HG03354 (cell line): ENCODE measurements at regions not wholly inside any gene's neighbourhood (a gene's known extent, or its start where the extent isn't known, plus 50 kb on each side); places are given as distances from the start of the nearest gene placed in this dataset.
"Not testable (repeated sequence)": the region's sequence is repeated elsewhere in the genome, so short reads cannot be mapped to it uniquely, and the experiment has no call there.

ENCODE experiments used
- ATAC-seq: cut with Tn5 transposase; IDR thresholded peaks from one replicate; pipeline ENCODE4 v1.9.1; 2021; ENCODE audit warnings: mild to moderate bottlenecking; ENCODE audit not compliant: unreplicated experiment, poor library complexity, severe bottlenecking

DNA sequence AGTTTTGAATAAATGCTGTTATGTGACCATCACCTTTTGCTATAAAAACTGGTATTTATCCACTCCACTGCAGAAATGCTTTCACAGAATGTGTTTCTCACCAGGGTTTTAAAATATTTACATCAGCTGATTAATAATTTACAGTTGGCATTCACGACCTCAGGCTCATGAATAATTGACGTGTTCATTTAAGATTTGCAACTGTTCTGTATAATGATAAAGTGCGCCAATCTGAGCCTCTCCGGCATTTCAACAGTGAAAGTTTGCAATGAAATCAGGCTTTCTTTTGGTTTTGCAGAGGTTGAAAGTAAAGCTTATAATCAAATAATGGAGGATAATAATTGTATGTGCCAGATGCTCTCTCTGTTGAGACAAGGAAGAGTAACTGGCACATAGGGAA is 434.9 kb downstream of the ICE1 start:
- ATAC-seq = no peak

DNA sequence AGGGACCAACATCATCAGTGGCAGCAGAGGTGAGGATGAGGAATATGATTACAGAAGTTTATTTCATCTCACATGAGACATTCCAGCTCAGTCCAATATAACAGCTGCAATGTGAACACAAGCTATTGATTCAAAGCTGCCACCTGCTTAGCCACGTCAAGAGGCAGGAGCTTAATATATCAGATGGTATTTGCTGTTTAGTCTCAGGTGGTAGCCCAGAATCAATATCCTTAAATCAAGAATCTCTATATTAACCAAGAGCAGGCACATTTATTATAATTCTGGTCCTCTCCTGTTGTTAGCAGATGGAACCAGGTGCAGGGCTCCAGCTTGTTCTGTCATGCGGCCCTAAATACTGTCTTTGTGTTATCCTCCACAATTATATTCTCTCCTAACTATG is 431.6 kb downstream of the ICE1 start:
- ATAC-seq = no peak

DNA sequence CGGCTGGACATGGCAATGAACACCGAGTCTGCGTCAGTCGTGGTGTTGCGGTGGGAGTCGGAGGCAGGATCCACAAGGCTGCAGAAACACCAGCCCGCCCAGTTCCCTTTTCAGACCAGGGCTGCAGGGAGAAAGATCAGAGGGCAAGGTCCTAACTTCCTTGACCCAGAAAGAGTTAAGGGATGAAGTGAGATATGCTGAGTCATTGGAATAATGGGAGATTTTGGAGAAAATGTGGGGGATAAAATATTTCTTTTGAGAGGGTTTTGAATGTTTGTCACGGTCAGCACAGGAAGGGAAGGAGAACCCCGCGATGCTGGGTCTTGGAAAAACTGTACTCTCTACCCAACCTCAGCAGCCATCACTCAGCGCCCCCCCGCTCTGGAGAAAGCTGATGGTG is 416.0 kb downstream of the ICE1 start:
- ATAC-seq = no peak

DNA sequence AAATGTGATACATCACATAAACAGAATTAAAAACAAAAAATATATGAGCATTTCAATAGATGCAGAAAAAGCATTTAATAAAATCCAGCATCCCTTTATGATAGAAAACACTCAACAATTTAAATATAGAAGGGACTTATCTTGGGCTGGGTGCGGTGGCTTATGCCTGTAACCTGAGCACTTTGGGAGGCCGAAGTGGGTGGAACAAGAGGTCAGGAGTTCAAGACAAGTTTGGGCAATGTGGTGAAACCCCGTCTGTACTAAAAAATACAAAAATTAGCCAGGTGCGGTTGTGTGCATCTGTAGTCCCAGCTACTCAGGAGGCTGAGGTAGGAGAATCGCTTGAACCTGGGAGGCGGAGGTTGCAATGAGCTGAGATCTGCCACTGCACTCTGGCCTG is 409.1 kb downstream of the ICE1 start:
- ATAC-seq = not testable (repeated sequence)

DNA sequence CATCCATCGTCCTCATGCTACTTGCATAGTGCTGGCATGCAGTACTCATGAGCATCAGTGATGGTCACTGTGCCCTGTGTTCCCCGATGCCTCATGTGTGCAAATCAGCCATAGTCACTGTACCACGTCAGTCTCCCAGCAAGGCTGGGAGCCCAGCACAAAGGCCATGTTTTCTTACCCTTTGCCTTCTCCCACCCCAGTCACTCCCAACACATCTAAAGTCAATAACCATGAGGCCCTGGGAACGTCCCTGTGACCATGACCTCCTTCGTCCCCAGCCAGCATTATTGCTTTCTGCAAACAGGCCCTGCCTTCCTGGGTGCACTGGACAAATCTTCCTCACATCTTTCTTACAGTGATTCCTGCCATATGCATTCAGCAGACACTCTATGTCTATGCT is 406.1 kb downstream of the ICE1 start:
- no peak for ATAC-seq

DNA sequence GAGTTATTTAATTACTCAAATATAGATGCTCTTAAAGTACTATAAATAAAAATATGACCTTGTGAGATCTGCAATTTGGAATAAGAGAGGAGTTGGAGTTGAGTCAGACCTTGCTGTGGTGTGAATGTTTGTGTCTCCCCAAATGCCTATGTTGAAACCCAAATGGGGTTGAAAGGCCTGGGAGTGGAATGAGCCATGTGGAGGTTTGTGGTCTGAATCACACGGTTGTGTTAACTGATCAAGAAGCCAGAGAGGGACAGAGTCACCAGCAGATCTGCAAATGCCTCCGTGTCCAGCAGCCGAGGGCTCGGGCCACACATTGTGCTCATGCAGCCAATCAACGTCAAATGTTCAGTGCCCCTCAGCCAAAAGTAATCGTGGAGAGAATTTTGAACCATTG is 404.4 kb downstream of the ICE1 start:
- ATAC-seq = no peak

DNA sequence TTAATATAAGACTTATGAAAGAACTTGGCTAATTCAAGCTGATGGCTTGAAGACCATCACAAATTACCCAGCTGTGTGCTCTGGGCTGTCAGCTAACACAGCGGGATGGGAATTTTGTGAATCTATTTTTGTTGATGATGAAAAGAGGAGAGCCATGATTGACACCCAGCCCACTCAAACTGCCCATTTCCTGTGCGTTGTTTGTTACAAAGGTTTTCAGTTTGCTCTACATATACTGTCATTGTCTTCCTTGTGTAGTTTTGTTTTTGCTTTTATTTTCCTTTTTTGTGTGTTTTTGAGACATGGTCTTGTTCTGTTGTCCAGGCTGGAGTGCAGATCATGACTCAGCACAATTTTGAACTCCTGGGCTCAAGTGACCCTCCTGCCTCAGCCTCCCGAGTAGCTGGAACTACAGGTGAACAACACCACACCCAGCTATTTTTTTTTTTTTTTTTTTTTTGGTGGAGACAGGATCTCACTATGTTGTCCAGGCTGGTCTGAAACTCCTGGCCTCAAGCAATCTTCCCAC is 400.3 kb downstream of the ICE1 start:
- no peak for ATAC-seq

DNA sequence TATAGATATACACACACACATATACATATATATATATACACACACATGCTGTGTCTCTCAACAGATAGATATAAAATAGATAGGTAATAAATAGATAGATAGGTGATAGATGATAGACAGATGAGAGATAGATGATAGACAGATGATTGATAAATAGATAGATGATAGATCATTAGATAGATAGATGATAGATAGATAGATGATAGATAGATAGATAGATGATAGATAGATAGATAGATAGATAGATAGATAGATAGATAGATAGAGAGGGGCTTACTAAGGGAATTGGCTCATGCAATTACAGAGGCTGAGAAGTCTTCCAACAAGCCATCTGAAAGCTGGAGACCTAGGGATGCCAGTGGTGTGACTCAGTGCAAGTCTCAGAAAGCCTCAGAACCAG is 394.5 kb downstream of the ICE1 start:
- no peak for ATAC-seq

DNA sequence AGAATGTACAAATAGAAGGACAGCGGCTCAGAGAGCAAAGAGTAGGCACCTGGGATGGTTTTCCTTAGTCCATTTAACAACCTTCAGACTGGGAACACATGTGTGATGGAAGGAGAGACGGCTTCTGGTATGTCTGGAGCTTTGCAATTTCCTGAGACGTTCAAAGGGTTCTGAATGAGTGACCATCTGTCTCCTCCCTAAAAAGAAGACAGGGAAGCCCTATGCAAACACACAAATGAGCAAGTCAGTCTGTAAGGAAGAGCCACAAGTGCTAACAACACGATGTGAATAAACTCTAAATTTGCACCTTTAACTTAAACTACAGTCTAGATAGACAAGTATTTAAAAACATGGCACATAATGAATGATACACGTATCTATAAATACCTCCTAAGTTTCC is 391.0 kb downstream of the ICE1 start:
- ATAC-seq = no peak

DNA sequence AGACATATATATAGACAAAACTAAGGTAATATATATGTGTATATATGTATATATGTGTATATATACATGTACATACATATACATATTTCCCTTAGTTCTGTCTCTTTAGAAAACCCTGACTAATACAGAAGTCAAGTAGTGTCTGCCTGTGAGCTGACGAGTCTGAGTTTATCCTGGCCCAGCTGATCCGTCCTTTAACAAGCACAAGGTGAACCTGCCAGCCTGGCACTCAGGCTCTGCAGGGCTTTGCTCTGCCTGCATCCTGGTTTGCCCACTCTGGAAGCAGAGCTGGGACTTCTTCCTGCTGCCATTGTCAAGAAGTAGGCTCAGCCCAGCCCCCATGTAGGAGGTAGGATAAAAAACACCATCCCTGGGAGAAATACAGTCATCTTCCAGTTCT is 388.0 kb downstream of the ICE1 start:
- ATAC-seq = no peak

DNA sequence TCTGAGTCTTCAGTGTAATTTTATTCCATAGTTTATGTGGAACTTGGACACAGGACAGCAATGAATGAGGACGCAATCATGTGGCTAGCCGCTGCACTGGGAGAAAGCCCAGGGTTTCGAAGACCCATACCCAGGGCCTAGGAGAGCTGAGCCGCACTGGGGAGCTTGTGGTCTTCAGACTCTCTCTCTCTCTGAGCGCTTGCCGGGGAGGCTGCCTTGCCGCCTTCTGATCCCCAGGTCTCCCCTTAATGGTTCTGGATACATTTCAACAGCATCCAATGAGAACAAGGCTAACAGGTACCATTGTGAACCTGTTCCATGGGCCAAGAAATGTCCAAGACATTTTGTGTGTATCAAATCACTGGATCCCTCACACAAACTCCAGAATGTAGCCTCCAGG is 383.4 kb downstream of the ICE1 start:
- no peak for ATAC-seq

DNA sequence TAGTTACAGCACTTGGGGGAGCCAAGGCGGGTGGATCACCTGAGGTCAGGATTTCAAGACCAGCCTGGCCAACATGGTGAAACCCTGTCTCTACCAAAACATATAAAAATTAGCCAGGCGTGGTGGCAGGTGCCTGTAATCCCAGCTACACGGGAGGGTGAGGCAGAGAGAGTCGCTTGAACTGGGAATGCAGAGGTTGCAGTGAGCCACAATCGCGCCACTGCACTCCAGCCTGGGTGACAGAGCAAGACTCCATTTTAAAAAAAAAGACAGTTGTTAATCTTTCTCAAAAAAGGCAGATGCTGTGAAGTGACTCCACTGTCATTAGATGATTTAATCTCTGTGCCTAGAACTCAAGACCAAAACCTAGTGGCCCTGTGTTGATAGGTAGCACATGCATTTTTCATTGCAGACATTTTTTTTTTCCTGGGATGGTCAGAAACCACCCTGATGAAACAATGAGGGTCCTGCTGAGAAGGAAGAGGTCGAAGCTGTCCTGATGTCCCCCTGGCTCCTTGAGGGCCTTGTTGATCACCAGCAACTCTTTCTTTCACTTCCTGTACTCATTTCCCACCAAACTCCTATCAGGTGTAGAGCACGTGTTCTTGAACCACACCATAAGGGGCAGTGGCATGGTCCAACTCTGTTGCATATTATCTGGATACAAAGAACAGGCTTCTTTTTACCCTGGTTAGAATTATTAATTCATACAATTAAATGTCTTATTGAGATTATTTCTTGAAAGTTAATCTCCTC is 382.2 kb downstream of the ICE1 start:
- ATAC-seq = no peak

DNA sequence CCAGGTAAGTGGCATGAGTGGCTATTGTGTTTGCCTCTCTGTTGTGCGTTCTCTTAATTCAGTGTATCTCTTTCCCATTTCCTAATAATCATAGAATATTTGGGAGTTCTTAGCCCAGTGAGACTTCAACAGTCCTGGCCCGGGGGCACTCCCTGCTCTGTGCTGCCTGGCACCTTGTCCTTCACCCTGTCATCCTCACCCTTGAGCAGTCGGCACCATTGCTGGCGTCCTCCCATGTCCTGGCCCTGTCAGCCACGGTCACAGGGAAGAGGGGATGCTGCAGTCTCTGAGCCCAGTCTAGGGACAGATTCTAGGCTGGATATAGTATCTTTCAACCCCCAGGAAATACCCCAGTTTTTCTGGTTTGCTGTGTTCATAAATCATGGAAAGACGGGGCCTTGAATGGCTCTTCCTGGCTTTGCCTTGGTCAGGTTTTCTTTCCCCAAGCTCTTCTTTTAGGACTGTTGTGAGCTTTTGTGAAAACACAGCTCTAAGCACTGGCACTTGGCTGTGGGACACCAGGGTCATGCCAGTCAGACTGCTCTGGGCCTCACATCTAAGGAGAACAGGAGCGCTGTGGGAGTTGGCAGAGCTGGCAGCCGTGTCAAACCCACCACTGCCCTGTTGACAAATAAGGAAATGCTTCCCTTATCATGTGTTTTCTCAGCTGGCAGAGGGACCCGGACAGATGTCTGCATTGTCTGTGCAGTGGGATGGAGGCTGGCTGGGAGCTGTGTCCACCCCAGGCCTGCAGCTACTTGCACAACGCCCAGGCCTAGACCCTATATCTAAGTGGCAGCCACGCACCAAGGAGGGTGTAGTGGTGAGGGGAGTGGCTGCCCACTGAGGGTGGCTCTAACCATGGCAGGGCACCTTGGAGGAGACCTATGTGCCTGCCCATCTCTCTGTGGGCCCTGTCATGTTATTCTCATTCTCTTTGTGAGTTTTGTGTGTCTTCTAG is 378.6 kb downstream of the ICE1 start:
- ATAC-seq = no peak

DNA sequence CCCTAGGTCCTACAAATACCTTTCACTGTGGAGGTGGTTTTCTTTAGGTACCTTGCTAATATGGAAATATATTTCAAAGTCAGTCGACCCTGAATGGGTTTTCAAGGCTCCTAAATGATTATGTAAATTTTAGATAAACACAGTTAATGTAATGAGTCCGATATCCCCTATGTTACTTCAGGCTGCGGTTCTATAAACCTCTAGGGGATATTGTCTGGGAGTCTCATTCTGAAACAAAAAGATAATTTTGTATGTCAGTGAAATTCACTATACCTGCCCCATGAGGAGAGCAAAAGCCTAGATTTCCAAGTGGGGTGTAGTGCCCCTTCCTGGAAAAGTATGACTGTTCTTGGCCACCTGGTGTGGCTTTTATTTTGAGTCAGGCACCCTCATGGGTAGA is 377.3 kb downstream of the ICE1 start:
- ATAC-seq = no peak

DNA sequence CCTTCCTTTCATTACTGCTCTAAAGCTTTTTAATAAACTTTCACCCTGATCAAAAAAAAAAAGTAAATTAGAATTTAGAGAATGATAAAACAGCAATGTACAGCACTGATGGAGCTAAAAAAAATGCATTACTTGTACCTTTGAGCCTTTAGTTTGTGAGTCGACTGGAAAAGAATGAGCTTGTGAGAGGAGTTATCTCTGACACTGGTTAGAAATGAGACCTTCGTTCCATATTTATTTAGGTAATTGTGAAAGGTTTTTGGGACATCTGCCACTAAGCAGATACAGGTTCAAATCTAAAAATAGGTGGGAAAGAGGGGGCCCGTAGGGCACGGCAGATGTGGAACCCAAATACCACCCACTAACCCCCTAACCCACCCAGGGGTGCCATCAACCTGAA is 376.8 kb downstream of the ICE1 start:
- ATAC-seq = no peak

DNA sequence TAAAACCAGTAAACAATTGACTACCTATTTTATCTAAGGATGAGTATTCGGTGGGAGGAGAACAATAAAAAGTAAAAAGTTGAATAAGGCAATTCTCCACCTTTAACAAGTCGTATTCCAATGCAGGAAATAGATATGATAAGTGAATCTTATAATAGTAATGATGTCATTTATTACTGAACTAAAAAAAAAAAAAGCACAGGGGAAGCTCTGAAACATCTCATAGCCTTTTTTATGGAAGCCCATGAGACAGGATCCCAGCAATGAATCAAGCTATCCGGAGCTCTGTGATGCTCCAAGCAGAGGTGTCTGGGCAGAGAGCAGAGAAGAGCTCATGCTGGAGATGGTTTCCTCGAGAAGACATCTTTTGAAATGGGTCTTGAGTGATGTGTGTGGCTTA is 376.0 kb downstream of the ICE1 start:
- ATAC-seq = no peak

DNA sequence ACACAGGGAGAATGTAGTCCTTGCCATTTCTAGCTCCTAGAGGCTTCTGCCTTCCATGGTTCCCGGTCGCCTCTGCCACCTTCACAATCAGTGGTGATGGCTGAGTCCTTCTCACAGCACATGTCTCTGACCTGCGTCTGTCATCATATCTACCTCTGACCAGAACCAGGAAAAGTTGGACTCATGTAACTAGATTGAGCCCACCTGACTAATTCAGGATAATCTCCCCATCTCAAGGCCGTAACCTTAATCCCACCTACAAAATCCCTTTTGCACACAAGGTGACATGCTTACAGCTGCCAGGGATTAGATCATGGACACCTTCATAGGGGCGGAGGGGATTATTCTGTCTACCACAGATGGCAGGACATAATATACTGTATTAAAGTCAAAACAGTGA is 375.6 kb downstream of the ICE1 start:
- ATAC-seq = no peak

DNA sequence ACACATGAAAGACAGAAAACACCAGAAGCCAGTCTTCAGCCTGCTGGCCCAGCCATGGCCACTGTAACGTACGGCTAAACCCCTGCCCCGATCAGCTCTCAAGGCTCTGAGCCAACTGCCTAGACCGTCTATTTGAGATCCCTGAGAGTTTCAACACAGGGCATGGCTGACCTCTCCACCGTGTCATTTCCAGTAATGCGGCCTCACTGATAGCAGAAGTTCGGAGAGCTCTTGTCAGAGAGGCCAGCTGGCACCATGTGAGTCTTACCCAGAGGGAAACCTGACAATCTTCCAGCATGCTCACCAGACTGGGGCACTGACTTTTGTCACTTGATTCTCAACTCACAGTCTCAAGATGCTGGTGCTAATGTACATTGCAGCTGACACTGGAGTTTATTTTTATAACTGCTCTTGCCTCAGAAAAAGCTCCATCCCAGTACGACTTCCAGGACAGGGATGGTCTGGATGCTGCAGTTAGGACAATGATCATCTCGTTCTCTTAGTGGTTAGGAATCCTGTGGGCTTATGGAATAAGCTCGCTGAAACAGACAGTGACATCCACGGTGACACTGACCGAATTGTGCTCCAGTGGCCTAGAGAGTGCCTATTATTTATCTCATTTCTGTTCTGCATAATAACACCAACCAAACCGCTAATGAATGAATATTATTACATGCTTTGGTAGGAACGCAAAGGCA is 372.7 kb downstream of the ICE1 start:
- ATAC-seq = no peak

DNA sequence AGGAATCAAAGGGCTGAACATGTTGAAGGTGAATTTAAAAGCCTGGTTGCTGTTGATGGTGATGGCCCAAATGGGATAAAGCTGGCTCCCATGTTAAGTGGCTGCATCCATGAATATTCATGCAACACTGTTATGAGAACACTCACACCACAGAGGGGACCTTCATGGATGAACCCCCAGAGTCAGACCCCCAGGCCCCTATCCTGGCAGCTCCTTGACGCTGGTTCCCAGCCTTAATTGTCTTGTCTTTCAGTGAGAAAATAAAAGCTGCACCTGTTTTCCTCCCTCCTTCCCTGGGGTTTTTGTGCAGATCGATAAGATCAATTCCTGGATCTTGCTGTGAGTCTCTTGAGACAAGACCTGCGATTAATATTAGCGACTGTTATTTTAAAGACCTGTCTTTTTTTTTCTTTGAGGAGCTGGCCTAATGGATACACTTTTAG is 371.7 kb downstream of the ICE1 start:
- ATAC-seq = no peak
